ENCODE measurements at regions not wholly inside any gene's neighbourhood (a gene's known extent, or its start where the extent isn't known, plus 50 kb on each side); places are given as distances from the start of the nearest gene placed in this dataset.
A peak's percentile ranks its signal among the peaks of the same experiment; 100 is the strongest.

DNA sequence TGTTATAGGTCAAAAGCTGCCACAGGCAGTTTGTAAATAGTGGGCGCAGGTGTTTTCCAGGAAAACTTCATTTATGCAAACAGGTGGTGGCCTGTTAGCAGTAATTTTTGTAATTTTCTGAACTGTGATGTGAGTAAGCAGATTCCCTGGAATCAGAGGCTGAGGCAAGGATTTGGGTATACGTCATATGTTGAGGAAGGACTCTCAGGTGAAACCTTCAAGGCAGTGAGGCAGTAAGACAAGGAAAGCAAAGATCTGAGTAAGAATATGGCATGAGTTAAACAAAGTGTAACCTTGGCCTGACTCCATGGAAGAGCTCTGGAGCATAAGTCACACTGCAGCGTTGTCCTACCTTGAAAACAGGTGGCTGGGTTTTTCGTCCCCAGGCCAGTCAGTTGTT, 291.1 kb upstream of the BTBD3 start:
- Histone ChIP-seq H3K9me3 (ENCODE audit: low read depth) (no peaks in the 10 kb centered on the region), H3K36me3 (no peaks in the 10 kb centered on the region), H3F3A (ENCODE audit: low read depth) (no peaks in the 10 kb centered on the region), H3K4me3 (no peak overlapping the region), H3K27ac (no peak overlapping the region), H3K4me1 (no peaks in the 10 kb centered on the region), H3K79me2 (ENCODE audit: low read depth) (no peaks in the 10 kb centered on the region), H4K20me1 (ENCODE audit: low read depth) (no peaks in the 10 kb centered on the region), H2AFZ (replicated peaks) (no peak overlapping the region), H3K27me3 (no peaks in the 10 kb centered on the region), H3K9ac (no peak overlapping the region), H3K4me2 (no peak overlapping the region)
- Mint-ChIP-seq H3K27ac (no peak overlapping the region), H3K36me3 (no peaks in the 10 kb centered on the region), H3K4me1 (no peaks in the 10 kb centered on the region), H3K27me3 (ENCODE audit: insufficient read depth, low read depth) (no peaks in the 10 kb centered on the region), H3K4me3 (no peak overlapping the region), H3K9me3 (no peaks in the 10 kb centered on the region)
- no peak for TF ChIP-seq EZH2phosphoT487 (IDR thresholded peaks at IDR 0.05)
- TF ChIP-seq CTCF (IDR thresholded peaks at IDR 0.05): no peak
- TF ChIP-seq EZH2 (IDR thresholded peaks at IDR 0.05): no peak
- DNase-seq (ENCODE audit: low spot score): no peak

- TF ChIP-seq CTCF (IDR thresholded peaks at IDR 0.05) (no peak), EZH2 (IDR thresholded peaks at IDR 0.05) (no peak), EZH2phosphoT487 (IDR thresholded peaks at IDR 0.05) (no peak)
- DNase-seq (ENCODE audit: low spot score): no peak
- Histone ChIP-seq H3K9me3 (ENCODE audit: low read depth) (no peaks in the 10 kb centered on the region), H3F3A (ENCODE audit: low read depth) (no peaks in the 10 kb centered on the region), H3K4me3 (no peak overlapping the region), H3K79me2 (ENCODE audit: low read depth) (no peaks in the 10 kb centered on the region), H3K36me3 (no peaks in the 10 kb centered on the region), H3K9ac (no peak overlapping the region), H3K27ac (no peak overlapping the region), H3K4me2 (no peak overlapping the region), H3K27me3 (no peaks in the 10 kb centered on the region), H2AFZ (replicated peaks) (no peak overlapping the region), H3K4me1 (no peaks in the 10 kb centered on the region), H4K20me1 (ENCODE audit: low read depth) (no peaks in the 10 kb centered on the region)
- Mint-ChIP-seq H3K9me3 (no peaks in the 10 kb centered on the region), H3K27ac (no peak overlapping the region), H3K27me3 (ENCODE audit: insufficient read depth, low read depth) (no peaks in the 10 kb centered on the region), H3K4me1 (no peaks in the 10 kb centered on the region), H3K36me3 (no peaks in the 10 kb centered on the region), H3K4me3 (no peak overlapping the region)
Measured at GRCh38 chr20:11642866-11643265, 274.8 kb upstream of the BTBD3 start.

- no peaks in the 10 kb centered on the region for H3K4me1 Mint-ChIP-seq
- H3K27ac Mint-ChIP-seq: no peak overlapping the region
Measured at GRCh38 chr20:11646359-11646758, 271.3 kb upstream of the BTBD3 start.

More at GRCh38 chr20:11646359-11646758, 271.3 kb upstream of the BTBD3 start:
- H3K36me3 Mint-ChIP-seq: no peaks in the 10 kb centered on the region
- Histone ChIP-seq H3K4me3 (no peak overlapping the region), H3K9ac (no peak overlapping the region), H3F3A (ENCODE audit: low read depth) (no peaks in the 10 kb centered on the region), H3K4me1 (no peaks in the 10 kb centered on the region), H3K27me3 (no peaks in the 10 kb centered on the region), H3K27ac (no peak overlapping the region), H3K36me3 (no peaks in the 10 kb centered on the region), H4K20me1 (ENCODE audit: low read depth) (no peaks in the 10 kb centered on the region), H2AFZ (replicated peaks) (no peak overlapping the region), H3K4me2 (no peak overlapping the region), H3K79me2 (ENCODE audit: low read depth) (no peaks in the 10 kb centered on the region), H3K9me3 (ENCODE audit: low read depth) (no peaks in the 10 kb centered on the region)
- DNase-seq (ENCODE audit: low spot score): no peak
- no peaks in the 10 kb centered on the region for H3K27me3 Mint-ChIP-seq (ENCODE audit: insufficient read depth, low read depth)
- TF ChIP-seq CTCF (IDR thresholded peaks at IDR 0.05): peak; percentile 20
- TF ChIP-seq EZH2phosphoT487 (IDR thresholded peaks at IDR 0.05): no peak
- no peaks in the 10 kb centered on the region for H3K9me3 Mint-ChIP-seq
- H3K4me3 Mint-ChIP-seq: no peak overlapping the region
